Activated CD8-positive, alpha-beta T cell treated with anti-CD3 and anti-CD28 coated beads for 36 hours (primary cell): ENCODE measurements at regions not wholly inside any gene's neighbourhood (a gene's known extent, or its start where the extent isn't known, plus 50 kb on each side); places are given as distances from the start of the nearest gene placed in this dataset.

Experiments used
- ATAC-seq: fragments of 200-7000 bp; cut with Tn5 transposase; one replicate; pipeline ENCODE4 v1.10.0; 2021; ENCODE audit warnings: mild to moderate bottlenecking, moderate library complexity
- CTCF ChIA-PET: fragments of 350-600 bp; sonication (Branson Sonifier 250); formaldehyde crosslinking; loops from one replicate; lab custom pipeline; 2021; ENCODE audit warnings: antibody characterized with exemption; lab: Charles Lee
- POLR2A ChIA-PET: fragments of 350-600 bp; sonication (Branson Sonifier 250); formaldehyde crosslinking; loops from one replicate; lab custom pipeline; 2021; ENCODE audit warnings: antibody characterized with exemption; lab: Charles Lee
- DNase-seq: peaks from one replicate; pipeline ENCODE4 v3.0.0-alpha.2; 2020
- H3K27ac Mint-ChIP-seq: one replicate; pipeline ENCODE4 v1.8.0; 2021; ENCODE audit warnings: mild to moderate bottlenecking, mixed read lengths
- H3K27me3 Mint-ChIP-seq: one replicate; pipeline ENCODE4 v1.8.0; 2021; ENCODE audit warnings: mixed read lengths
- H3K36me3 Mint-ChIP-seq: one replicate; pipeline ENCODE4 v1.8.0; 2021; ENCODE audit warnings: low read depth, mixed read lengths
- H3K4me1 Mint-ChIP-seq: one replicate; pipeline ENCODE4 v1.8.0; 2021; ENCODE audit warnings: low read depth, mixed read lengths
- H3K4me3 Mint-ChIP-seq: one replicate; pipeline ENCODE4 v1.8.0; 2021; ENCODE audit warnings: mild to moderate bottlenecking, moderate library complexity, mixed read lengths
- H3K9me3 Mint-ChIP-seq: one replicate; pipeline ENCODE4 v1.8.0; 2021; ENCODE audit warnings: mixed read lengths
- intact Hi-C: fragments of 100-400 bp; cut with micrococcal nuclease; formaldehyde crosslinking; loops from one replicate; pipeline ENCODE4 v1.10.0; 2022
- TF ChIP-seq, protein P1 (sequence below): fragments of 200-600 bp; IDR thresholded peaks from one replicate; pipeline ENCODE4 v1.8.0; 2022; ENCODE audit warnings: antibody characterized with exemption, mild to moderate bottlenecking

DNA sequence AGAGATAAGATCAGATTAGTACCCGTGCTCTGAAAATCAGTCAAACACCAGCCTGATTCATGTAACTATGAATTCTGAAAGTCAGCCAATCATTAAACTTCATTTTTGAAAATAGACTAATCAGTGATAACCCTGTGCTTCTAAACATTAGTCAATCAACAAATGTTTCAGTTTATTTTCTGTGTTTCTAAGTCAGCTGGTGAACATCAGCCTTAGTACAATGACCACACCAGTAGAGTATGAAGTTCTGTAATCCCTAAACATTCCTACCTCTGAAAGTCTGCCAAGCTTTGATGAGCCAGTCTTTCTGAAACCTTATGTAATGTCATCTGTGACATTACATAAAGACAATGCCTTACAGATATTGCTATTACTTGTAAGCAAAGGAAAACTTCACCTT is 807.4 kb upstream of the CRIM1 start:
- H3K4me1 Mint-ChIP-seq: no peaks in the 10 kb centered on the region
- no peak overlapping the region for H3K4me3 Mint-ChIP-seq
- no peak for DNase-seq
- ChIA-PET POLR2A (no interaction called here), CTCF (no interaction called here)
- no peaks in the 10 kb centered on the region for H3K36me3 Mint-ChIP-seq
- no peak overlapping the region for H3K27ac Mint-ChIP-seq
- no peak for ATAC-seq
- H3K27me3 Mint-ChIP-seq: no peaks in the 10 kb centered on the region
- TF ChIP-seq, protein P1, sequence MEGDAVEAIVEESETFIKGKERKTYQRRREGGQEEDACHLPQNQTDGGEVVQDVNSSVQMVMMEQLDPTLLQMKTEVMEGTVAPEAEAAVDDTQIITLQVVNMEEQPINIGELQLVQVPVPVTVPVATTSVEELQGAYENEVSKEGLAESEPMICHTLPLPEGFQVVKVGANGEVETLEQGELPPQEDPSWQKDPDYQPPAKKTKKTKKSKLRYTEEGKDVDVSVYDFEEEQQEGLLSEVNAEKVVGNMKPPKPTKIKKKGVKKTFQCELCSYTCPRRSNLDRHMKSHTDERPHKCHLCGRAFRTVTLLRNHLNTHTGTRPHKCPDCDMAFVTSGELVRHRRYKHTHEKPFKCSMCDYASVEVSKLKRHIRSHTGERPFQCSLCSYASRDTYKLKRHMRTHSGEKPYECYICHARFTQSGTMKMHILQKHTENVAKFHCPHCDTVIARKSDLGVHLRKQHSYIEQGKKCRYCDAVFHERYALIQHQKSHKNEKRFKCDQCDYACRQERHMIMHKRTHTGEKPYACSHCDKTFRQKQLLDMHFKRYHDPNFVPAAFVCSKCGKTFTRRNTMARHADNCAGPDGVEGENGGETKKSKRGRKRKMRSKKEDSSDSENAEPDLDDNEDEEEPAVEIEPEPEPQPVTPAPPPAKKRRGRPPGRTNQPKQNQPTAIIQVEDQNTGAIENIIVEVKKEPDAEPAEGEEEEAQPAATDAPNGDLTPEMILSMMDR: no peak
- H3K9me3 Mint-ChIP-seq: no peaks in the 10 kb centered on the region
- intact Hi-C loops: no loop called here

DNA sequence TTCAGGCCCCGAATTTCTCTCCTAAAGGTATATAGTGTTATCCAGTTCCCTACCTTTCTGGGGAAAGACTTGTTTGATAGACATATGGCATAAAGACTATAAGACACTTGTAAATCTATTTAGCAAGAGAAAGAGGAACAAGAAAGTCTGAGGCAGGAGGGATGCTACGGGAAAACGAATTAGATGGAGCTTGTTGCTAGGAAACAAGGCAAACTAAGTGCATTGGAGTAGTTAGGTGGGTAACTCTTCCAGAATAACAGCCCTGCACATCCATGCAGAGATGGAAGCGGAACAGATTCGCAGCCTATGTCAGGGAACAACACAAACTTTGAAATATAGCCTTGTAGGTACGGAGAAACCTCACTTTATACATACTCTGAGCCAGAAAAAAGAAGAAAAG is 810.3 kb upstream of the CRIM1 start:
- H3K27me3 Mint-ChIP-seq: no peaks in the 10 kb centered on the region
- no peak overlapping the region for H3K27ac Mint-ChIP-seq
- ChIA-PET POLR2A (no interaction called here), CTCF (no interaction called here)
- no peak for ATAC-seq
- no peaks in the 10 kb centered on the region for H3K4me1 Mint-ChIP-seq
- intact Hi-C loops: no loop called here
- H3K36me3 Mint-ChIP-seq: no peaks in the 10 kb centered on the region
- no peak for DNase-seq
- TF ChIP-seq, protein P1: no peak
- no peak overlapping the region for H3K4me3 Mint-ChIP-seq
- H3K9me3 Mint-ChIP-seq: no peaks in the 10 kb centered on the region

DNA sequence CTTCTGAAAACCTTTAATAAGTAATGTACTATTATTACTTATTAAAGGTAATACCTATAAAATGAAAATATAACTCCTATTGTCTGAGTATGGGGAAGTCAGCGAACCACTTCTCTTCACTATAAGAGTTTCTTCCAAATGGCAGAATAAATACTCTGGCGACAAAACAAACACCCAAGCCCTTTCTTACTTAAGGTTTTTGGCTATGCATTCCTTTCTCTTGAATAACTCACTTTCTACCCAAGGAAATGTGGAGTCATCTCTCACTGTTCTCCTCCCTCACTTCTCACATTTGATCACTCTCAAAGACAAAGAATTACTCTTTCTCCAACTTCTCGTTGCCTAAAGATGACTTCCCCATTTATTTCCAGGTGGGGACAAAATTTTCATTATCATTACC is 816.8 kb upstream of the CRIM1 start:
- H3K4me3 Mint-ChIP-seq: no peak overlapping the region
- intact Hi-C loops: no loop called here
- CTCF ChIA-PET: no interaction called here
- no peaks in the 10 kb centered on the region for H3K36me3 Mint-ChIP-seq
- no peak overlapping the region for H3K27ac Mint-ChIP-seq
- ATAC-seq (no peak), DNase-seq (no peak)
- POLR2A ChIA-PET: no interaction called here
- H3K9me3 Mint-ChIP-seq: no peaks in the 10 kb centered on the region
- TF ChIP-seq, protein P1: no peak
- no peaks in the 10 kb centered on the region for H3K4me1 Mint-ChIP-seq
- H3K27me3 Mint-ChIP-seq: no peaks in the 10 kb centered on the region

DNA sequence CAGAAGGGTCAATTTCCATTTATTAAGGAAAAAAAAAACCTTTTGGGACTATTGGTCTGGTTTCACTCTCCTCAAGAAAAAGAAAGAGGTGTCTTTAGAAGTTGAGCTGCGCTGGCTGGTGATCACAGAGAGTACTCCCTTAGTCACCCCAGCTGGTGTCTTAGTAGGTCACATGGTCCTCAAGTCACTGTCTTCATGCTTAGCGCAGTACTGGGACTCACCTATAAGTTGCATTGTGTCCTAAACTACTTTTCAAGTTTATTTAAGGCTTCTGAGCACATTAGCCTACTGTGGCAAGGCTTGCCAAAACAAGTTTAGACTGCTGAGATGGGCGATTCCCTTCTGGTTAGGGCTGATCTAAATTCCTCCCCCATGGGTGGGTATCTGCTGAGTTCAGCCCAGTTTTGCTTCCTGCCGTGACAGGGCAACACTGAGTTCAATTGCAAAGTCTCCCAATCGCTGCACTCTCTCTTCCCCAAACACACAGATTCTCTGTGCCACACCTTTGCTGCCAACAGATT is 824.9 kb upstream of the CRIM1 start:
- Mint-ChIP-seq H3K27me3 (no peaks in the 10 kb centered on the region), H3K27ac (no peak overlapping the region), H3K4me1 (no peaks in the 10 kb centered on the region), H3K4me3 (no peak overlapping the region), H3K9me3 (peaks cover 2% of the 10 kb centered on the region), H3K36me3 (no peaks in the 10 kb centered on the region)
- ChIA-PET CTCF (no interaction called here), POLR2A (no interaction called here)
- DNase-seq (no peak), ATAC-seq (no peak)
- TF ChIP-seq, protein P1: no peak
- intact Hi-C loops: no loop called here

DNA sequence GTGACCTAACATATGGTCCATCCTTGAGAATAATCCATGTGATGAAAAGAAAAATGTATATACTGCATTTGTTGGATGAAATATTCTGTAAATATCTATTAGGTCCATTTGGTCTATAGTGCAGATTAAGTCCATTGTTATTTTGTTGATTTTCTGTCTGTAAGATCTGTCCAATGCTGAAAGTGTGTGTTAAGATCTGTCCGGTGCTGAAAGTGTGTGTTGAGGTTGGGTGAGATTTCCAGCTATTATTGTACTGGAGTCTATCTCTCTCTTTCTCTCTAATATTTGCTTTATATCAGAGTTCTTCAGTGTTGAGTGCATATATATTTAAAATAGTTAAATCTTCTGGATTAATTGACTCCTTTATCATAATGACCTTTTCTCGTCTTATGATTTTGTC is 828.8 kb upstream of the CRIM1 start:
- peaks cover 10% of the 10 kb centered on the region for H3K9me3 Mint-ChIP-seq
- H3K4me3 Mint-ChIP-seq: no peak overlapping the region
- ChIA-PET POLR2A (no interaction called here), CTCF (no interaction called here)
- TF ChIP-seq, protein P1: no peak
- no peaks in the 10 kb centered on the region for H3K4me1 Mint-ChIP-seq
- no peak for DNase-seq
- intact Hi-C loops: no loop called here
- no peak overlapping the region for H3K27ac Mint-ChIP-seq
- ATAC-seq: no peak
- H3K36me3 Mint-ChIP-seq: no peaks in the 10 kb centered on the region
- H3K27me3 Mint-ChIP-seq: no peaks in the 10 kb centered on the region
